Caco-2 (cell line): ENCODE measurements at regions not wholly inside any gene's neighbourhood (a gene's known extent, or its start where the extent isn't known, plus 50 kb on each side); places are given as distances from the start of the nearest gene placed in this dataset.

ENCODE experiments used
- BruUV-seq: library from RNA; stranded (reverse); fragments of 400-500 nt; replicated peaks from 2 replicates; lab custom pipeline; 2021; lab: Mats Ljungman, UMichigan
- CTCF ChIA-PET: fragments of 300-600 bp; sonication (Branson Sonifier 250); formaldehyde crosslinking; loops from one replicate; lab custom pipeline; 2022; ENCODE audit warnings: antibody characterized with exemption; lab: Charles Lee
- POLR2A ChIA-PET: fragments of 300-600 bp; sonication (Branson Sonifier 250); formaldehyde crosslinking; loops from one replicate; lab custom pipeline; 2022; ENCODE audit warnings: antibody characterized with exemption; lab: Charles Lee
- DNase-seq, 2 experiments: peaks; one replicate each; pipeline versions ENCODE4 v3.0.0 to v3.0.0-alpha.2; 2020 to 2022
- H3K27me3 ChIP-seq: replicated peaks from 2 replicates; pipeline ENCODE4 v1.6.0; 2011; ENCODE audit warnings: low read length; ENCODE audit not compliant: control insufficient read depth, insufficient read depth
- H3K36me3 ChIP-seq: 2 replicates; pipeline ENCODE4 v1.5.1; 2011; ENCODE audit warnings: low read length; ENCODE audit not compliant: control insufficient read depth, insufficient read depth
- H3K4me1 ChIP-seq: fragments of 250-450 bp; sonication (Bioruptor Pico); 2 replicates; pipeline ENCODE4 v1.5.1; 2020; ENCODE audit warnings: mild to moderate bottlenecking
- H3K4me3 ChIP-seq: 2 replicates; pipeline ENCODE4 v1.5.1; 2011; ENCODE audit warnings: low read depth, mild to moderate bottlenecking, control low read depth, low read length
- H3K9me3 ChIP-seq: fragments of 250-450 bp; sonication (Bioruptor Pico); 2 replicates; pipeline ENCODE4 v1.5.1; 2020; ENCODE audit warnings: mild to moderate bottlenecking, moderate library complexity
- H3K27ac Mint-ChIP-seq: one replicate; pipeline ENCODE4 v1.8.0; 2022; ENCODE audit warnings: mixed read lengths; ENCODE audit not compliant: unreplicated experiment
- H3K27me3 Mint-ChIP-seq: one replicate; pipeline ENCODE4 v1.8.0; 2022; ENCODE audit warnings: mixed read lengths; ENCODE audit not compliant: insufficient read depth, unreplicated experiment
- H3K36me3 Mint-ChIP-seq: one replicate; pipeline ENCODE4 v1.8.0; 2022; ENCODE audit warnings: mild to moderate bottlenecking, mixed read lengths; ENCODE audit not compliant: insufficient read depth, unreplicated experiment
- H3K4me1 Mint-ChIP-seq: one replicate; pipeline ENCODE4 v1.8.0; 2022; ENCODE audit warnings: low read depth, mixed read lengths; ENCODE audit not compliant: unreplicated experiment
- H3K4me3 Mint-ChIP-seq: one replicate; pipeline ENCODE4 v1.8.0; 2022; ENCODE audit warnings: mild to moderate bottlenecking, moderate library complexity, mixed read lengths; ENCODE audit not compliant: unreplicated experiment
- H3K9me3 Mint-ChIP-seq: one replicate; pipeline ENCODE4 v1.8.0; 2022; ENCODE audit warnings: mixed read lengths; ENCODE audit not compliant: unreplicated experiment
- intact Hi-C: fragments of 100-400 bp; cut with micrococcal nuclease; formaldehyde crosslinking; loops from one replicate; pipeline ENCODE4 v1.10.0; 2022; ENCODE audit not compliant: unreplicated experiment
- TF ChIP-seq, protein P1 (sequence below), 2 experiments: fragments of 200-600 bp in 1 of 2; IDR thresholded peaks; 1 replicate in 1 of 2; 2 replicates in 1 of 2; pipeline versions ENCODE4 v1.5.1 to v1.8.0; 2011 to 2022; ENCODE audit warnings: antibody characterized with exemption in 1 of 2, control low read depth in 1 of 2, inconsistent platforms in 1 of 2, low read depth in 1 of 2, low read length in 1 of 2, mild to moderate bottlenecking in 1 of 2, moderate library complexity in 1 of 2; ENCODE audit not compliant: insufficient read depth in 1 of 2, severe bottlenecking in 1 of 2, unreplicated experiment in 1 of 2

DNA sequence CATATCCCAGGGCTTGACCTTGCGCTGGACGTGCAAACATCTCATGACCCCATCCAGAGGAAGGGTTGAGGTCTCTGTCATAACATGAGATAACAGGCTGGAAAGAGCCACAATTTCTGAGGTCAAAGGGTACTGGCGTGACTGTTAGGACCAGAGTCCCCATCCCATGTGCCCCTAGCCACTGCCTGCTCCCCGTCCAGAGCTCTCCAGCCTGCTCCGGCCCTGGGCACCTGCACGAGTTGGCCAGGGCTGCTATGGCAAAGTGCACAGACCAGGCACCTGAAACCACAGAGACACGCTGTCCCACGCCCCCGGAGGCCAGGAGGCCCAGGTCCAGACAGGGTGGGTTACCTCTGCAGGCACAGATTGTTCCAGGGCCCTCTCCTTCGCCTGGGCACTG lies 58.9 kb downstream of the SHANK2 start:
- BruUV-seq: no TSS peak
- CTCF ChIA-PET: no interaction called here
- intact Hi-C loops: no loop called here

DNA sequence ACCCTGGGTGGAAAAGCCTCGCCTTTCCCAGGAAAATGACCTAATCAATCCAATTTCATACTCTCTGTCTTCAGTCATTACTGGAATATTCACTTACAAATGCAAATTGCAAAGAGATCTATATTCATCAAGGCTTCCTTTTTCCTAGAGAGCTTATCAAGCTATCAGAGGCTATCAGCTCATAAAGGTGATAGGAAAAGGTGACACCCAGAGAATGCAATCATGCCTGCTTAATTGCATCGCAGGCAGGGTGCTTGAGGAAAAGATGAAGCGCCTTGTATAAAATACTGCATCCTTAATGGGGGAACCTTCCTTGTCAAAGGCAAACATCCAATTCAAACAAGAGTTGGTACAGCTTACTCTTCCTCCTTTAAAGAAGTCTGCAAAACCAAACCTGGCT lies 59.7 kb downstream of the SHANK2 start:
- Mint-ChIP-seq H3K27me3 (no peaks in the 10 kb centered on the region), H3K4me3 (no peak overlapping the region), H3K4me1 (peaks cover 7% of the 10 kb centered on the region), H3K27ac (no peak overlapping the region), H3K9me3 (no peaks in the 10 kb centered on the region), H3K36me3 (peaks cover 77% of the 10 kb centered on the region)
- intact Hi-C loops: no loop called here
- H3K36me3 ChIP-seq: peaks cover 6% of the 10 kb centered on the region; the same call in 1 of the 2 replicates
- ChIA-PET POLR2A (no interaction called here), CTCF (interaction anchor here (0.5 kb wide), 1 partner anchor 148 kb away, joined by 3 read pairs; no protein-coding TSS in a partner anchor)
- H3K4me1 ChIP-seq: peaks cover 19% of the 10 kb centered on the region
- no peaks in the 10 kb centered on the region for H3K27me3 ChIP-seq
- no peak overlapping the region for H3K4me3 ChIP-seq
- H3K9me3 ChIP-seq: no peaks in the 10 kb centered on the region
- no peak for DNase-seq
- no TSS peak for BruUV-seq
- TF ChIP-seq, protein P1, sequence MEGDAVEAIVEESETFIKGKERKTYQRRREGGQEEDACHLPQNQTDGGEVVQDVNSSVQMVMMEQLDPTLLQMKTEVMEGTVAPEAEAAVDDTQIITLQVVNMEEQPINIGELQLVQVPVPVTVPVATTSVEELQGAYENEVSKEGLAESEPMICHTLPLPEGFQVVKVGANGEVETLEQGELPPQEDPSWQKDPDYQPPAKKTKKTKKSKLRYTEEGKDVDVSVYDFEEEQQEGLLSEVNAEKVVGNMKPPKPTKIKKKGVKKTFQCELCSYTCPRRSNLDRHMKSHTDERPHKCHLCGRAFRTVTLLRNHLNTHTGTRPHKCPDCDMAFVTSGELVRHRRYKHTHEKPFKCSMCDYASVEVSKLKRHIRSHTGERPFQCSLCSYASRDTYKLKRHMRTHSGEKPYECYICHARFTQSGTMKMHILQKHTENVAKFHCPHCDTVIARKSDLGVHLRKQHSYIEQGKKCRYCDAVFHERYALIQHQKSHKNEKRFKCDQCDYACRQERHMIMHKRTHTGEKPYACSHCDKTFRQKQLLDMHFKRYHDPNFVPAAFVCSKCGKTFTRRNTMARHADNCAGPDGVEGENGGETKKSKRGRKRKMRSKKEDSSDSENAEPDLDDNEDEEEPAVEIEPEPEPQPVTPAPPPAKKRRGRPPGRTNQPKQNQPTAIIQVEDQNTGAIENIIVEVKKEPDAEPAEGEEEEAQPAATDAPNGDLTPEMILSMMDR (IDR thresholded peaks at IDR 0.05; ENCODE audit: insufficient read depth in 1 of 2, low read depth in 1 of 2, low read length in 1 of 2, severe bottlenecking in 1 of 2, unreplicated experiment in 1 of 2): no peak

More for the DNA sequence above, 58.9 kb downstream of the SHANK2 start:
- H3K4me1 ChIP-seq: peaks cover 19% of the 10 kb centered on the region
- H3K9me3 ChIP-seq: no peaks in the 10 kb centered on the region
- H3K36me3 Mint-ChIP-seq: peaks cover 77% of the 10 kb centered on the region
- no peaks in the 10 kb centered on the region for H3K27me3 Mint-ChIP-seq
- H3K36me3 ChIP-seq: peaks cover 6% of the 10 kb centered on the region
- POLR2A ChIA-PET: no interaction called here
- TF ChIP-seq, protein P1 (IDR thresholded peaks at IDR 0.05; ENCODE audit: insufficient read depth in 1 of 2, low read depth in 1 of 2, low read length in 1 of 2, severe bottlenecking in 1 of 2, unreplicated experiment in 1 of 2): no peak
- H3K27me3 ChIP-seq: no peaks in the 10 kb centered on the region
- H3K27ac Mint-ChIP-seq: no peak overlapping the region
- no peaks in the 10 kb centered on the region for H3K4me1 Mint-ChIP-seq
- H3K4me3 ChIP-seq: no peak overlapping the region
- no peak for DNase-seq
- H3K4me3 Mint-ChIP-seq: no peak overlapping the region
- H3K9me3 Mint-ChIP-seq: no peaks in the 10 kb centered on the region

DNA sequence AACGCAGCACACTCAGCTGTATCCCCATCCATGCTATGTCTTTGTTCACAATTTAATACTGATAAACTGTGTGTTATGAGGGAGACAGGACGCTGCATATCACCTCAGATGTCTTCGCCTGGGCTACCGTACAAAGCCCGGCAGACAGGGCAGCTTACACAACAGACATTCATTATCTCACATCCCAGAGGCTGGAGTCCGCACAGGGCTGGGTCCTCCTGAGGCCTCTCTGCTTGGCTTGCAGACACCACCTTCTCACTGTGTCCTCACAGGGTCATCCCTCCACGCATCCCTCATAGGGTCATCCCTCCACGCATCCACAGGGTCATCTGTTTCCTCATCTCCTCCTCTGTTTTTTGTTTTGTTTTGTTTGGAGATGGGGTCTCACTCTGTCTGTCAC lies 61.2 kb downstream of the SHANK2 start:
- ChIA-PET CTCF (no interaction called here), POLR2A (no interaction called here)
- Mint-ChIP-seq H3K4me3 (no peak overlapping the region), H3K4me1 (peaks cover 8% of the 10 kb centered on the region), H3K9me3 (no peaks in the 10 kb centered on the region), H3K27ac (no peak overlapping the region), H3K27me3 (no peaks in the 10 kb centered on the region), H3K36me3 (peaks cover 83% of the 10 kb centered on the region)
- Histone ChIP-seq H3K4me1 (peaks cover 19% of the 10 kb centered on the region), H3K36me3 (peaks cover 6% of the 10 kb centered on the region; the same call in 1 of the 2 replicates), H3K27me3 (no peaks in the 10 kb centered on the region), H3K4me3 (no peak overlapping the region), H3K9me3 (no peaks in the 10 kb centered on the region)
- intact Hi-C loops: no loop called here
- TF ChIP-seq, protein P1 (IDR thresholded peaks at IDR 0.05; ENCODE audit: insufficient read depth in 1 of 2, low read depth in 1 of 2, low read length in 1 of 2, severe bottlenecking in 1 of 2, unreplicated experiment in 1 of 2): no peak
- peak in 1 of 2 experiments; percentile 36 for DNase-seq
- no TSS peak for BruUV-seq
